Activated naive CD4-positive, alpha-beta T cell treated with anti-CD3 and anti-CD28 coated beads, Interleukin-2, amount 50 U/mL, for 24 hours (primary cell): ENCODE measurements at regions not wholly inside any gene's neighbourhood (a gene's known extent, or its start where the extent isn't known, plus 50 kb on each side); places are given as distances from the start of the nearest gene placed in this dataset.

Source experiments
- H3K27ac Mint-ChIP-seq: one replicate; pipeline ENCODE4 v1.8.0; 2021; ENCODE audit warnings: mild to moderate bottlenecking, mixed read lengths
- H3K27me3 Mint-ChIP-seq: one replicate; pipeline ENCODE4 v1.8.0; 2021; ENCODE audit warnings: mixed read lengths
- H3K36me3 Mint-ChIP-seq: one replicate; pipeline ENCODE4 v1.8.0; 2021; ENCODE audit warnings: mixed read lengths
- H3K4me1 Mint-ChIP-seq: one replicate; pipeline ENCODE4 v1.8.0; 2021; ENCODE audit warnings: mixed read lengths
- H3K4me3 Mint-ChIP-seq: one replicate; pipeline ENCODE4 v1.8.0; 2021; ENCODE audit warnings: mild to moderate bottlenecking, mixed read lengths
- H3K9me3 Mint-ChIP-seq: one replicate; pipeline ENCODE4 v1.8.0; 2021; ENCODE audit warnings: mixed read lengths

- Mint-ChIP-seq H3K9me3 (no peaks in the 10 kb centered on the region), H3K4me1 (no peaks in the 10 kb centered on the region), H3K36me3 (no peaks in the 10 kb centered on the region), H3K4me3 (no peak overlapping the region), H3K27ac (no peak overlapping the region), H3K27me3 (peaks cover 2% of the 10 kb centered on the region)
Measured at GRCh38 chr2:126309185-126309584, 346.8 kb upstream of the GYPC start.

DNA sequence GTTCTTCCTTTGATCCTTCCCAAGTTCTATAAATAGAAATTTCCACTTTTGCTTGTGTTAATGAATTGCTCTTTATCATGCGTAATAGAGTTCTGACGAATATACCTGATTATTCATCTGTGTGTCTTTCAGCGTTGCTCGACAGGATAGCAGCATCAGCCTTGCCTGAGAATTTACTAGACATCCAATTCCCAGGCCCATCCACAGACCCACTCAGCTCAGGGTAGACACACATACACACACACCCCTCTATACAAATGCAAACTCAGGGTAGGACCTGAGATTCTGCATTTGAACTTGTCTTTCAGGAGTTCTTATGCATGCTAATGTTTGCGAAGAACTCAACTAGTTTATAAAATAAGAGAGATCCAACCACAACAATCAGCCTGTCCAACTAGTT lies 343.4 kb upstream of the GYPC start:
- H3K36me3 Mint-ChIP-seq: no peaks in the 10 kb centered on the region
- H3K9me3 Mint-ChIP-seq: no peaks in the 10 kb centered on the region
- H3K4me1 Mint-ChIP-seq: no peaks in the 10 kb centered on the region
- H3K27ac Mint-ChIP-seq: no peak overlapping the region
- H3K27me3 Mint-ChIP-seq: peaks cover 3% of the 10 kb centered on the region
- H3K4me3 Mint-ChIP-seq: no peak overlapping the region

DNA sequence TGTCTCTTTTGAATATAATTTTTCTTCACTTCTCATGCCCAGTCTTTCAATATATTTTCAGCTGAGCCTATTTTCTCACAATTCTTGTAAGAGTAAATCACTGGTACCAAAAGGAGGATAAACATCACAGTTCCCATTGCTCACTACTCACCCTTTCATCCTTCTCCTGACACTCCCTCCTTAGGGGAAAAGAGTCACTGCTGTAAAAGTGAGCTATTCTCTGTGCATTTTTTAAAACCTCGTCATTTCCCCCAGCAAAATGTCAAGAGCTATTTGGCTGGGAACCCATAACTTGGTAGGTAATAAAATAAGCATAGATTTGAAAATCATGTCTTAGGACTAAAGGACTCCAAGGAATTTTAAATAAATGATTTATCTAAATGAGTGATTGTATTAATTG lies 340.1 kb upstream of the GYPC start:
- Mint-ChIP-seq H3K4me3 (no peak overlapping the region), H3K4me1 (no peaks in the 10 kb centered on the region), H3K9me3 (no peaks in the 10 kb centered on the region), H3K27ac (no peak overlapping the region), H3K27me3 (peaks cover 3% of the 10 kb centered on the region), H3K36me3 (no peaks in the 10 kb centered on the region)

- Mint-ChIP-seq H3K27ac (no peak overlapping the region), H3K4me1 (no peaks in the 10 kb centered on the region), H3K9me3 (no peaks in the 10 kb centered on the region), H3K36me3 (no peaks in the 10 kb centered on the region), H3K27me3 (peaks cover 3% of the 10 kb centered on the region), H3K4me3 (no peak overlapping the region)
Measured at GRCh38 chr2:126317790-126318431, 338.0 kb upstream of the GYPC start.

- H3K4me3 Mint-ChIP-seq: no peak overlapping the region
- H3K36me3 Mint-ChIP-seq: no peaks in the 10 kb centered on the region
- H3K4me1 Mint-ChIP-seq: no peaks in the 10 kb centered on the region
- no peak overlapping the region for H3K27ac Mint-ChIP-seq
- H3K27me3 Mint-ChIP-seq: peaks cover 5% of the 10 kb centered on the region
- no peaks in the 10 kb centered on the region for H3K9me3 Mint-ChIP-seq
Measured at GRCh38 chr2:126322342-126322741, 333.6 kb upstream of the GYPC start.

GRCh38 chr2:126325202-126325601 lies 330.8 kb upstream of the GYPC start:
- Mint-ChIP-seq H3K36me3 (no peaks in the 10 kb centered on the region), H3K9me3 (peaks cover under 1% of the 10 kb centered on the region), H3K27ac (no peak overlapping the region)

GRCh38 chr2:126329173-126329572 lies 326.8 kb upstream of the GYPC start:
- no peak overlapping the region for H3K4me3 Mint-ChIP-seq
- peaks cover 27% of the 10 kb centered on the region for H3K9me3 Mint-ChIP-seq
- H3K36me3 Mint-ChIP-seq: peaks cover 3% of the 10 kb centered on the region
- peaks cover 9% of the 10 kb centered on the region for H3K27me3 Mint-ChIP-seq
- H3K4me1 Mint-ChIP-seq: no peaks in the 10 kb centered on the region
- H3K27ac Mint-ChIP-seq: no peak overlapping the region

More at GRCh38 chr2:126325202-126325601, 330.8 kb upstream of the GYPC start:
- H3K27me3 Mint-ChIP-seq: peaks cover 3% of the 10 kb centered on the region
- no peaks in the 10 kb centered on the region for H3K4me1 Mint-ChIP-seq
- H3K4me3 Mint-ChIP-seq: no peak overlapping the region

DNA sequence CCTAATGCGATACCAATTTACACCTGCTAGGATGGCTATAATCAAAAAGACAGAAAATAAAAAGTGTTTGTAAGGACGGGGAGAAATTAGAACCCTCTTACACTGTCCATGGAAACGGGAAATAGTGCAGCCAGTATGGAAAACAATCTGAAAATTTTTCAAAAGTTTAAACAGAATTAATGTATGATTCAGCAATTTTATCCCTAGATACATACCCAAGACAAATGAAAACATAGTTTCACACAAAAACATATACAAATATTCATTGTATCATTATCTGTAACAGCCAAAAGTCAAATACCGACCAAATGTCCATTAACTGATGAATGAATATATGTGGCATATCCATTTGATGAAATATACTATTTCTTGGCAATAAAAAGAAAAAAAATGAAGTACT lies 313.5 kb upstream of the GYPC start:
- Mint-ChIP-seq H3K4me1 (no peaks in the 10 kb centered on the region), H3K27ac (no peak overlapping the region), H3K9me3 (peaks cover 3% of the 10 kb centered on the region), H3K27me3 (peaks cover 5% of the 10 kb centered on the region), H3K36me3 (no peaks in the 10 kb centered on the region), H3K4me3 (no peak overlapping the region)

DNA sequence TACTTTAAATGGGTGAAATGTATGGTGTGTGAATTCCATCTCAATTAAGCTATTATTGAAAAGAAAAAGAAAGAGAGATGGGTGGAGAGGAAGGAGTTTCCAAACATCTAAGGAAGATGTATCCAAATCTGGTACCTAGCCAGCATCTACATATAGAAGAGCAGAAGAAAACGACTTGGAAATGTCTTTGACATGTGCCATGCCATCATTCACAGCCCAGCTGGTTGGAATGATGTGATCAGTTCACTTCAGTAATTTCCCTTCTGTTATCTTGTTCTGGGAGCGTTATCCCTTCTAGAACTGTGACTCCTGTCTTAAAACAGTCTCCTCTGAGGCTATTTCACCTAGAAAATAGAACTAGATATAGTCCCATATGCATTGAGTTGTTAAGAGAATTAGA lies 312.8 kb upstream of the GYPC start:
- Mint-ChIP-seq H3K9me3 (no peaks in the 10 kb centered on the region), H3K4me1 (no peaks in the 10 kb centered on the region), H3K27me3 (peaks cover 5% of the 10 kb centered on the region), H3K27ac (no peak overlapping the region), H3K36me3 (no peaks in the 10 kb centered on the region), H3K4me3 (no peak overlapping the region)

DNA sequence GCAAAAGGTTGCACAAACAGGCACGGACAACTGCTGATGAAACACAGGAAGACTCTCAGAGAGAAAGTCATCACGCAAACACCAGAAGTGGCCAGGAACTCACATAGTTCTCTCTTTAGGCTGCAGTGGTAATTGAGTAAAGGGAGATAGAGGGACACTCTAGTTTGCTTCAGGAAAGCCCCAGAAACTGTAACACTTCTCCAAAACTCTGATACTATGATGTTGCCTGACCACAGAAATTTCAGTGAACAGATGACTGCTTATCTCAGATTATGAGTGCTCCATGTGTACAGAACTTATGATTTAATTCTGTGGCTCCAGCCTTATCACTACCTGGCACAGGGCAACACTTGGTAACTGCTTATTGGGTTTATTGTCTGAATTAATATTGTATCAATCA lies 311.5 kb upstream of the GYPC start:
- Mint-ChIP-seq H3K27me3 (peaks cover 5% of the 10 kb centered on the region), H3K27ac (no peak overlapping the region), H3K36me3 (no peaks in the 10 kb centered on the region), H3K4me1 (no peaks in the 10 kb centered on the region), H3K9me3 (no peaks in the 10 kb centered on the region), H3K4me3 (no peak overlapping the region)

GRCh38 chr2:126345691-126346090 lies 310.3 kb upstream of the GYPC start:
- H3K36me3 Mint-ChIP-seq: no peaks in the 10 kb centered on the region
- peaks cover 7% of the 10 kb centered on the region for H3K27me3 Mint-ChIP-seq
- no peaks in the 10 kb centered on the region for H3K9me3 Mint-ChIP-seq
- H3K4me1 Mint-ChIP-seq: no peaks in the 10 kb centered on the region
- H3K27ac Mint-ChIP-seq: no peak overlapping the region
- no peak overlapping the region for H3K4me3 Mint-ChIP-seq

DNA sequence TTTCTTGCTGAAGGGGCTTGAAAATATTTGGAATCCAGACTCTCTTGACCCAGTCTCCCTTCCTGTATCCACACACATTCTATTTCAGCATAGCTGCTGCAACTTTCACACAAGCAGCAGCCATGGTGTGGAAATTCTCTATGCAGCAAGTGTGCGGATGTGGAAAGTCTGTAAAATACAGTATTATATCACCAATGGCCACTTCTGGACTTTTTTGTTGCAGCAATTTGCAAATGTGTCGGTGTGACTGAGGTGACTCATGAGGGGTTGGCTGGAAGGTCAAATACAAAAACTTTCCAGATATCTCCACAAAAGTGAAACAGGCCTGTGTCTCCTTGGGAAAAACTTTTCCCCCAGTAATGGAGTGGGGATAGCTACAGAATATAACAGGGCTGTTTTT lies 299.3 kb upstream of the GYPC start:
- no peak overlapping the region for H3K27ac Mint-ChIP-seq
- H3K36me3 Mint-ChIP-seq: no peaks in the 10 kb centered on the region
- no peaks in the 10 kb centered on the region for H3K4me1 Mint-ChIP-seq
- H3K9me3 Mint-ChIP-seq: no peaks in the 10 kb centered on the region
- H3K27me3 Mint-ChIP-seq: no peaks in the 10 kb centered on the region
- H3K4me3 Mint-ChIP-seq: no peak overlapping the region

DNA sequence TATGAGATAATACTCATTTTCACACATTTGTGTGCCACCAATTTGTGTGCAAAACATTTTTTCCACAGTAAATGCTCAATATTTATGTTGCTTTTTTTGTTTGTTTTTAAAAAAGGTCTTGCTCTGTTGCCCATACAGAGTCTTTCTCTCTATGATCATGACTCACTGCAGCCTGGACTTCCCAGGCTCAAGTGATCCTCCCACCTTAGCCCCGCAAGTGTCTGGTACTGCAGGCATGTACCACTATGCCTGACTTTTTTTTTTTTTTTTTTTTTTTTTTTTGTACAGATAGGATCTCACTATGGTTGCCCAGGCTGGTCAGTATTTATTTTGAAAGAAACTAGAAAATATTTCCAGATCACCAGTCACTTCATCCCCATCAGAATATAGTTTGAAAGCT lies 297.8 kb upstream of the GYPC start:
- no peaks in the 10 kb centered on the region for H3K36me3 Mint-ChIP-seq
- H3K4me3 Mint-ChIP-seq: no peak overlapping the region
- H3K27ac Mint-ChIP-seq: no peak overlapping the region
- H3K9me3 Mint-ChIP-seq: no peaks in the 10 kb centered on the region
- no peaks in the 10 kb centered on the region for H3K27me3 Mint-ChIP-seq
- H3K4me1 Mint-ChIP-seq: no peaks in the 10 kb centered on the region

- H3K9me3 Mint-ChIP-seq: no peaks in the 10 kb centered on the region
- H3K27ac Mint-ChIP-seq: no peak overlapping the region
- H3K4me3 Mint-ChIP-seq: no peak overlapping the region
- no peaks in the 10 kb centered on the region for H3K27me3 Mint-ChIP-seq
- no peaks in the 10 kb centered on the region for H3K4me1 Mint-ChIP-seq
- no peaks in the 10 kb centered on the region for H3K36me3 Mint-ChIP-seq
Measured at GRCh38 chr2:126359494-126359893, 296.5 kb upstream of the GYPC start.

GRCh38 chr2:126367361-126367760 lies 288.6 kb upstream of the GYPC start:
- Mint-ChIP-seq H3K4me1 (no peaks in the 10 kb centered on the region), H3K27me3 (peaks cover 2% of the 10 kb centered on the region), H3K36me3 (no peaks in the 10 kb centered on the region), H3K9me3 (no peaks in the 10 kb centered on the region), H3K4me3 (no peak overlapping the region), H3K27ac (no peak overlapping the region)

DNA sequence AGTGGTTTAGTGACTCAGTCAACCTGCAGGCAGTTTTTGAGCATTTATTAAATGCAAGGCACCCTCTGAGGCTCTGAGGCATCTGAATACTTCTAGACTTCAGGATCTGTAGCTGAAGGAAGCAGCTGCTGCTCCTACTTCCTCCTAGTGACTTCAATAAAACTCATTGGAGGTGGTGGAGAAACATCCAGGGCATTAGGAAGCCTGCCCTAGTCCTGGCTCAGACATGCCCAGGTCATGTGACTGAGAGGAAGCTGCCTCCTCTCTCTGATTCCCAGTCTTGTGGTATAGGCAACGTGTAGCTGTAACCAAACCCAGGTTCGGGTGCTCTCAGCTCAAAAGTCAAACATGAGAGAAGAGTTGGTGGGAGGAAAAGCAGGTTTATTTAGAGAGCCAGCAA lies 287.2 kb upstream of the GYPC start:
- no peaks in the 10 kb centered on the region for H3K36me3 Mint-ChIP-seq
- no peaks in the 10 kb centered on the region for H3K4me1 Mint-ChIP-seq
- H3K27ac Mint-ChIP-seq: no peak overlapping the region
- no peak overlapping the region for H3K4me3 Mint-ChIP-seq
- peaks cover 2% of the 10 kb centered on the region for H3K27me3 Mint-ChIP-seq
- no peaks in the 10 kb centered on the region for H3K9me3 Mint-ChIP-seq

- Mint-ChIP-seq H3K4me1 (no peaks in the 10 kb centered on the region), H3K27me3 (peaks cover 2% of the 10 kb centered on the region), H3K4me3 (no peak overlapping the region), H3K36me3 (no peaks in the 10 kb centered on the region), H3K27ac (no peak overlapping the region), H3K9me3 (no peaks in the 10 kb centered on the region)
Measured at GRCh38 chr2:126370201-126370600, 285.8 kb upstream of the GYPC start.
